Activated CD4-positive, alpha-beta memory T cell treated with anti-CD3 and anti-CD28 coated beads, Interleukin-2, amount 10 ng/mL, durations not matched to agents 7 days and 5 days (primary cell): ENCODE measurements at regions not wholly inside any gene's neighbourhood (a gene's known extent, or its start where the extent isn't known, plus 50 kb on each side); places are given as distances from the start of the nearest gene placed in this dataset.

Experiments used
- CTCF ChIA-PET: fragments of 350-600 bp; sonication (Branson Sonifier 250); formaldehyde crosslinking; loops from one replicate; lab custom pipeline; 2021; ENCODE audit warnings: antibody characterized with exemption, inconsistent platforms; lab: Charles Lee
- POLR2A ChIA-PET: fragments of 350-600 bp; sonication (Branson Sonifier 250); formaldehyde crosslinking; loops from one replicate; lab custom pipeline; 2021; ENCODE audit warnings: antibody characterized with exemption; lab: Charles Lee
- DNase-seq: peaks from one replicate; pipeline ENCODE4 v3.0.0-alpha.2; 2020
- H3K27ac Mint-ChIP-seq: one replicate; pipeline ENCODE4 v1.8.0; 2021; ENCODE audit warnings: mild to moderate bottlenecking, mixed read lengths
- H3K27me3 Mint-ChIP-seq: one replicate; pipeline ENCODE4 v1.8.0; 2021; ENCODE audit warnings: mixed read lengths
- H3K36me3 Mint-ChIP-seq: one replicate; pipeline ENCODE4 v1.8.0; 2021; ENCODE audit warnings: low read depth, mixed read lengths
- H3K4me1 Mint-ChIP-seq: one replicate; pipeline ENCODE4 v1.8.0; 2021; ENCODE audit warnings: mixed read lengths
- H3K4me3 Mint-ChIP-seq: one replicate; pipeline ENCODE4 v1.8.0; 2021; ENCODE audit warnings: mild to moderate bottlenecking, mixed read lengths
- H3K9me3 Mint-ChIP-seq: one replicate; pipeline ENCODE4 v1.8.0; 2021; ENCODE audit warnings: mixed read lengths

DNA sequence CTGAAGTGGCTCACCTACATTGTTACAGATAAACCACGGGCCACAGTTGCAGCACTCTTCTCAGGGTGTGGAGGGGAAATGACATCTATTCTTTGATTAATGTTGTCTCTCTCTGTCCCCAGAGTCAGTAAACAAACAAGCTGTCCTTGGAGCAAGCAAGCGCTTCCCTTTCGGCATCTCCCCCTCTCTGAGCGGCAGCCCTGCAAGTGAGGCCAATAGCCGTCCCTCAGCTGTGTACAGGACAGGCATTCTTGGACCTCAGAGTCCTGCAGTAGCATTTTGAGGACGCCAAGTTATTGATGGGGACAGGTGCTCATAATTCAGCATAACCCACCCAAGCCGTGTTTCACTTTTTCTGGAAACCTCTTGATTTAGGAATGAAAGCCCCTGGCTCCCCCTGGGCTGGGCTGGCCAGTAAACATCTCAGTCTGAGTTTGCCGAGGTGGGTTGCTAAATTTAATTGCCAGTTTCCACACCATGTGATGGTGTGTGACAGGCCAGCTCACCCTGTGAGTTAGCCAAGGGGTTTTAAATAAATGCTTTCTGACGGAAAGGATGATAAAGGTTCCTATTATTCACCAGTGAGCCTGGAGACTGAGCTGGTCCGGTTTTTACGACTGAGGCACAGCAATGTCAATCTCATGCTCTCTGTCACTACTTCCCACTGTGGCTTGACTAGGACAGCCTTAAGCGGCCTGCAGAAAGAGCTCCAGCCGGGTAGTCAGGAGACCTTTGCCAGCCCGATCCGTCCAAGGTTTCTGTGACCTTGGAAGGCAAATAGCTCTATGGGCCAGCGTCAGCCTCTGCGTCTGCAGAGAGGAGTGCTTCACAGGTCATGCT, 214.8 kb upstream of the RREB1 start:
- Mint-ChIP-seq H3K4me1 (no peaks in the 10 kb centered on the region), H3K4me3 (no peak overlapping the region), H3K9me3 (no peaks in the 10 kb centered on the region), H3K36me3 (no peaks in the 10 kb centered on the region), H3K27ac (no peak overlapping the region), H3K27me3 (peaks cover 12% of the 10 kb centered on the region)
- CTCF ChIA-PET: no interaction called here
- POLR2A ChIA-PET: no interaction called here
- DNase-seq: no peak

DNA sequence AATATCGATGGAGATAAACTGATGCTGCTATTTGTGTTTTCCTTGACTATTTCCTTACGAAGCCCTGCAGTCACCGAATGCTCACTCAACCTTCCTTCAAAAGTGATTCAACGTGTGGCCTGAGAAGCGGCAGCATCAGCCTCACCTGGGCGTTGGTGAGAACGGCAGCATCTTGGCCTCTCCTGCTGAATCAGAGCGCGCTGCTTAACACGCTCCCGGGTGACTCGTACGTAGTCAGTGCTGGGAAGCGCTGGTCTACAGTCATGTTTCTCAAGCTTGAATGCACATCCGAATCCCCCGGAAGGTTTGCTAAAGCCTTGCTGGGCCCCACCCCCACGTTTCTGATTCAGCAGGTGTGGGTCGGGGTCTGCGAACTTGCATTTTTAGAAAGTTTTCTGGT, 214.1 kb upstream of the RREB1 start:
- peaks cover 15% of the 10 kb centered on the region for H3K27me3 Mint-ChIP-seq
- no peak overlapping the region for H3K27ac Mint-ChIP-seq
- no peaks in the 10 kb centered on the region for H3K36me3 Mint-ChIP-seq
- no peak for DNase-seq
- ChIA-PET CTCF (no interaction called here), POLR2A (no interaction called here)
- no peaks in the 10 kb centered on the region for H3K4me1 Mint-ChIP-seq
- no peaks in the 10 kb centered on the region for H3K9me3 Mint-ChIP-seq
- no peak overlapping the region for H3K4me3 Mint-ChIP-seq

DNA sequence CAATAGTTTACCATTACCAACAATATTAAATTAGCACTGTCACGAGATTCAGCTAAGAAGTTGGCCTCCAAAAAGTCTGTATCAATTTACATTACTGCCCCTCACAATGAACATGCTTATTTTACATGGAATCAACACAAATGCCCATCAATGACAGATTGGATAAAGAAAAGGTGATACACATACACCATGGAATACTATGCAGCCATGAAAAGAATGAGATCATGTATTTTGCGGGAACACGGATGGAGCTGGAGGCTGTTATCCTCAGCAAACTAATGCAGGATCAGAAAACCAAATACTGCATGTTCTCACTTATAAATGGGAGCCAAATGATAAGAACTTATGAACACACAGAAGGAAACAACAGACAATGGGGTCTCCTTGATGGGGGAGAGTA, 211.8 kb upstream of the RREB1 start:
- POLR2A ChIA-PET: no interaction called here
- Mint-ChIP-seq H3K4me1 (no peaks in the 10 kb centered on the region), H3K27ac (no peak overlapping the region), H3K9me3 (no peaks in the 10 kb centered on the region), H3K4me3 (no peak overlapping the region), H3K27me3 (peaks cover 15% of the 10 kb centered on the region), H3K36me3 (no peaks in the 10 kb centered on the region)
- no peak for DNase-seq
- CTCF ChIA-PET: no interaction called here

DNA sequence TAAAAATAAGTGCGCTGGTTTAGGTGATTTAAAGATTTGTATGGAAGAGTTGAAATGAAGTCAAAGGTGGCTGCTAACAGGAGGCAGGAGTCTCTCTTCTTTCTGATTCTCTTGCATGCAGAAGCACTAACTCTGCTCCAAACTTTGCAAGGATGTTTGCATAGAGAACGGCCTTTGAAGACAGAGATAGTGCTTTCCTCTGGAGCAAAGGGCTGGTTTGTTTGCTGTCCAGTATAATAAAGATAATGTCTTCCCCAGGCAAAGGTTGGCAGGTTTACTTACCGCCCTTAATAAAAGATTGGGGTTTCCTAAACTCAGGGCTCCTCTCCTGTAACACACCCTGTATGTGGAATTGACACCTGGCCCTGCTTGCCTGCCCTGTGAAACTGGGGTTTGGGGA, 210.6 kb upstream of the RREB1 start:
- Mint-ChIP-seq H3K27me3 (peaks cover 15% of the 10 kb centered on the region), H3K4me1 (no peaks in the 10 kb centered on the region), H3K4me3 (no peak overlapping the region), H3K27ac (no peak overlapping the region), H3K9me3 (no peaks in the 10 kb centered on the region), H3K36me3 (no peaks in the 10 kb centered on the region)
- DNase-seq: no peak
- CTCF ChIA-PET: no interaction called here
- POLR2A ChIA-PET: no interaction called here

DNA sequence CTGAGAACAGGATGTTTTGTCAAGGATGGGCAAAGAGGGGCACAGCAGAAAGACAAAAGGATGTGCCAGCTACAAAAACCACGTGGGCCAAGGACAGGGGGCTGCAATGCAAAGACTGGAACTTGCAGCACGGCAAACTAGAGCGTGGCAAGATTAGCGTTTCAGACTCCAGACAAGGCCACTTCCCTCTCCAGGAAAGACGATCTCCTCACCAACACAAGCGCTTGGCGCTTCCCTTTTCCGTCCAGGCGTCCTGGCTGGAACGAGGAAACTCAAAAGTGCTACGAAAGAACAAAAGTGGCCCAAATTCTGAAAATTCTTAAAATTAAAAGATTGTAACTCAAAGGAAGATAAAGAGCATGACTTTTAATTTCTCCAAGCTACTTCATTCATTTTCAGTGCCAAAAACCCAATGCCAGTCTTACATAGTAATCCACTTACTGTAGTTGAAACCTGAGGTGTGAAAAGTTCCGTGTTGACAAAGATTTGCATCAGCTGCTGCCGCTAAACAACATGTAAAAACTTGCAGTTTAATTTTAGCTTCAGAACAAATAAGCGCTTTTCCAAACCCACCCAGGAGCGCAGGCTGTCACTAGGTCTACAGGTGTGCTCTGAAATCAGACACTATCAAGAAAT, 207.1 kb upstream of the RREB1 start:
- Mint-ChIP-seq H3K4me3 (no peak overlapping the region), H3K27me3 (peaks cover 31% of the 10 kb centered on the region), H3K4me1 (no peaks in the 10 kb centered on the region), H3K27ac (no peak overlapping the region), H3K9me3 (no peaks in the 10 kb centered on the region), H3K36me3 (no peaks in the 10 kb centered on the region)
- POLR2A ChIA-PET: no interaction called here
- CTCF ChIA-PET: no interaction called here
- no peak for DNase-seq

DNA sequence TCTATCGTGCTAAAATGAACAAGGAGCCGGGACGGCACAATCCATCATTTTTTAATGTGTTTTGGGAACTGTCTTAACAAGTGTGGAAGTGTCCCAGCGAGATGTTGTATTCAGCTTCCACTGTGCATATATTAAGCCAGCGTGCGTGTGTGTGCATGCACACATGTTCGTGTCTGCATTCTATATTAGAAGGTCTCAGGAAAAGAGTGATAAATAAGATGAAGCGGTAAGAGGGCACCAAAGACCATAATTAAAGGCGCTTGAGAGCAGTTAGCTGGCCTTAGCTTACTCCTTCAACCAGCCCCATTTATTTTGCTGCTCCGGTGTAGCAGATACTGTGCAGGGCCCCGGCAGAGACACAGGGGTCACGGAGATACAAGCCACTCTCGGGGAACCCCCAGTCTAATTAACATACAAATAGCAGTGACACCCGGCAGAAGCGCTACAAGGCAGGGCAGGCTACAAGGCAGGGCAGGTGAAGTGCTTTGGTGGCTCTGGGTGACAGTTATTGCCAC, 206.5 kb upstream of the RREB1 start:
- DNase-seq: no peak
- Mint-ChIP-seq H3K36me3 (no peaks in the 10 kb centered on the region), H3K27ac (no peak overlapping the region), H3K27me3 (peaks cover 30% of the 10 kb centered on the region), H3K4me3 (no peak overlapping the region), H3K9me3 (no peaks in the 10 kb centered on the region), H3K4me1 (no peaks in the 10 kb centered on the region)
- ChIA-PET CTCF (no interaction called here), POLR2A (no interaction called here)

DNA sequence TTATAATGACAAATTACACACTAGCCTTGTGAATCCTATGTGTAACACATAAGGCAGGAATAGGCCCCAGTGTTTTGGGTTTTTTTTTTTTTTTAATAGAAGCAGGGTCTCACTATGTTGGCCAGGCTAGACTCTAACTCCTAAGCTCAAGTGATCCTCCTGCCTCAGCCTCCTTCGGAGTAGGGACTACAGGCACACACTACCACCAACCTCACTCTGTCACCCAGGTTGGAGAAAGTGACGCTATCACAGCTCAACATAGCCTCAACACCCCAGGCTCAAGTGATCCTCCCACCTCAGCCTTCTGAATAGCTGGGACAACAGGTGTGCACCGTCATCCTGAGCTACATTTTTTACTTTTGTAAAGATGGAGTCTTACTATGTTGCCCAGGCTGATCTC, 205.8 kb upstream of the RREB1 start:
- DNase-seq: no peak
- Mint-ChIP-seq H3K27ac (no peak overlapping the region), H3K4me3 (no peak overlapping the region), H3K9me3 (no peaks in the 10 kb centered on the region), H3K36me3 (no peaks in the 10 kb centered on the region), H3K27me3 (peaks cover 34% of the 10 kb centered on the region), H3K4me1 (no peaks in the 10 kb centered on the region)
- ChIA-PET CTCF (no interaction called here), POLR2A (no interaction called here)

DNA sequence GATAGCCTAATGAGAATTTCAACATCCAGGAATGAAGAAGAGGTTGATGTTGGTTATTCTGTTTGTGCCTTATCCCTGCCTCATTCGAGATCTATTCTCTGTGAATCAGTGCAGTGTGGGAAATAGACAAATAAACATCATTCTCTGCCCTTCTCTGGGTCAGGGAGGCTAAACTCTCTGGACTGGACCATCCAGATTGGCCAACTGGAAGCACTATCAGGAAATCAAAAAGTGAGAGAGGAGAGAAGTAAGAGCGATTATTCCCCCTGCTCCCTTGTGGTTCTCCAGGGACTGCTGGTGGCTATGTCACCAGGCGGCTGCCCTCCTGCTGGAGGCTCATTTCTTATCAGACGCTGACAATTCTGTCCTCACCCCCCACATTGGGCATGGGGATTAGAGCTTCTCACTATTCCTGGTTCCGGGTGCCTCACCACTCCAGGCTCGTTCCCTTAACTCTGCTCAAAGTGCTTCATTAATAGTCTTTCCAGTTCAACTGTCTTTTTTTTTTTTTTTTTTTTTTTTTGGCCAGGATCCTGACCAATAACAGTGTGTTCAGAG, 201.7 kb upstream of the RREB1 start:
- CTCF ChIA-PET: no interaction called here
- POLR2A ChIA-PET: no interaction called here
- no peaks in the 10 kb centered on the region for H3K4me1 Mint-ChIP-seq
- peaks cover 36% of the 10 kb centered on the region for H3K27me3 Mint-ChIP-seq
- no peak overlapping the region for H3K4me3 Mint-ChIP-seq
- DNase-seq: no peak
- no peaks in the 10 kb centered on the region for H3K36me3 Mint-ChIP-seq
- no peaks in the 10 kb centered on the region for H3K9me3 Mint-ChIP-seq
- no peak overlapping the region for H3K27ac Mint-ChIP-seq

DNA sequence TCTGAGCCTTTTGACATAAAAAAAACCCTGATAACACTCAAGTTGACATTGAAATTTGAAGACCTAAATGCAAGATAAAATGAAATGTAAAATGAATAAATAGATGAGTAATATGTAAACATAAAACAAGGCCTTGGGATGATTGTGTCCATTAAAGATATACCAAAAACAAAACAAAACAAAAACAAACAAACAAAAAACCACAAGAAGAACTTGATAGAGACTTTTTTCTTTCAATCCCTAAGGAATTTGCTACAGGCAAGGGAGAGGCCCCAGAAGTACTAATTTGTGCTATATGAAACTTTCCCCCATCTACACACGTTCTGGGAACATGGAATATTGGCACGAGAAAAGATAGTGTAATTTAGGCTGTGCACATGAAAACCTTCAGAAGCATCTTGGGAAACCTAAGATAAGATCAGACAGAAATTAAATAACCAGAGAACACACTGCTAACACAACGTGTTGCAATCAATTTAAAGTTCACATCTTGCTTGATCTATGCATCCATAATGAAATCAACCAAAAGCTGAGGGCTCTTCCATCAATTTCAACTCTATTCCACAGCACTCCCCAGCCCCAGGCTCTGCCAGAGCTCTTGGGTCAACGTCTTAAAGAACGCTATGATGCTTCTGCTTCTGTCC, 201.1 kb upstream of the RREB1 start:
- no peak overlapping the region for H3K27ac Mint-ChIP-seq
- DNase-seq: no peak
- POLR2A ChIA-PET: no interaction called here
- CTCF ChIA-PET: no interaction called here
- H3K27me3 Mint-ChIP-seq: peaks cover 38% of the 10 kb centered on the region
- H3K4me1 Mint-ChIP-seq: no peaks in the 10 kb centered on the region
- no peaks in the 10 kb centered on the region for H3K9me3 Mint-ChIP-seq
- H3K4me3 Mint-ChIP-seq: no peak overlapping the region
- no peaks in the 10 kb centered on the region for H3K36me3 Mint-ChIP-seq

DNA sequence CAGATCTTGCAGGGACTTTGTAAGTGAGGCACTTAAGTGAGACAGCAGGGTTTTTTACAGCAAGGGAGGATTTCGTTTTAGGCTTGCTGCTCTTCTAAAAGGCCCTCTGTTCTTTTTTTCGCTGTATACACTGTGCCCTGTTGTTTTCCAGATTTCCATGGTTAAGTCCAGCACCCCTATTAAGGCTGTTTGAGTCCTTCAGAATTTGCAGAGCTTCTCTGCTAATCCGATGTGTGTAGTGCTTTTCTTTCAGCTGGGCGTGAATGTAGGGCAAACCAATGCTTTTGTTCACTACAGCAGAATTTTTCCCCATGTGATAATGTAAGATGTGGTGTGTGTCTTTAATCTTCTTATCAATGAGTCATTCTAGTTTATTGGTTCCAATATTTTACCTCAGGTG, 200.5 kb upstream of the RREB1 start:
- Mint-ChIP-seq H3K36me3 (no peaks in the 10 kb centered on the region), H3K27ac (no peak overlapping the region), H3K4me1 (no peaks in the 10 kb centered on the region), H3K27me3 (peaks cover 42% of the 10 kb centered on the region), H3K4me3 (no peak overlapping the region), H3K9me3 (no peaks in the 10 kb centered on the region)
- CTCF ChIA-PET: no interaction called here
- POLR2A ChIA-PET: no interaction called here
- DNase-seq: no peak

DNA sequence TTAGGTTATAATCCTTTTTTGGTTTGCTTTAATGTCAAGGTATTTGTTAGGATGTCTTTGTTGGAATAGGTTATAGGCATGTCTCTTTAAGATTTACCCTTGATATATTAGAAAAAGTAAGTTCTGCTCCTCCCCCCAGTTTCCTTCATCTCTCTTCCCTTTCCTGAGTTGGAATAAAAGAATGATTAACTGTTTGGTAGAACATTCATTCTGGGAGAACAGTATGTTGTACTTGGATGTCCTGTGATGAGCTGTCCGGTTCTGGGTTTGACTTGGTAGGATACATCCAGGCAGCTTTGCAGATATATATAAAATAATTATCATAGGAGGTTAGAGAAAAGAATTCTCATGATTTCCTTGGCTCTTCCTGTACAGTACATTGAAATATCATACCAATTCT, 199.6 kb upstream of the RREB1 start:
- POLR2A ChIA-PET: no interaction called here
- Mint-ChIP-seq H3K9me3 (no peaks in the 10 kb centered on the region), H3K27ac (no peak overlapping the region), H3K4me3 (no peak overlapping the region), H3K36me3 (no peaks in the 10 kb centered on the region), H3K27me3 (peaks cover 43% of the 10 kb centered on the region), H3K4me1 (no peaks in the 10 kb centered on the region)
- CTCF ChIA-PET: no interaction called here
- no peak for DNase-seq

DNA sequence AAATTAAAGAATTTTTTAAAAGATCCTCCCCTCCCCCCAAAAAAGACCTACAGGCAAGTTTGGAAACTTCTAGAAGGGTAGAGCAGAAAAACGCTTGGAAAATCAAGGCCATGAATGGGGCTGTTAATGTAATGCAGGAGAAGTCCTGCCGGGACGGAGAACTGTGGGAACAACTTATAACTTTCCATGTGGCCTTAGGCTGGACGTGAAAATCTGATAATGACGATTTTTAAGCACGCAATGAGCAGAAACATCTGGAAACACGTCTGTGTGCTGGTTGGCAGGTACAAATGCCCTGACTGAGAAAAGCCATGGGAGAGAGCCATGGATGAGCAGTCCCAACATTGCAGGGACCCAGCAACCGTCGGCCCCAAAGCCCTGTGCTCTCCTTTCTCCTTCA, 198.7 kb upstream of the RREB1 start:
- no peaks in the 10 kb centered on the region for H3K9me3 Mint-ChIP-seq
- H3K36me3 Mint-ChIP-seq: no peaks in the 10 kb centered on the region
- H3K27ac Mint-ChIP-seq: no peak overlapping the region
- no peak for DNase-seq
- ChIA-PET CTCF (no interaction called here), POLR2A (no interaction called here)
- H3K4me3 Mint-ChIP-seq: no peak overlapping the region
- H3K4me1 Mint-ChIP-seq: no peaks in the 10 kb centered on the region
- H3K27me3 Mint-ChIP-seq: peaks cover 44% of the 10 kb centered on the region

DNA sequence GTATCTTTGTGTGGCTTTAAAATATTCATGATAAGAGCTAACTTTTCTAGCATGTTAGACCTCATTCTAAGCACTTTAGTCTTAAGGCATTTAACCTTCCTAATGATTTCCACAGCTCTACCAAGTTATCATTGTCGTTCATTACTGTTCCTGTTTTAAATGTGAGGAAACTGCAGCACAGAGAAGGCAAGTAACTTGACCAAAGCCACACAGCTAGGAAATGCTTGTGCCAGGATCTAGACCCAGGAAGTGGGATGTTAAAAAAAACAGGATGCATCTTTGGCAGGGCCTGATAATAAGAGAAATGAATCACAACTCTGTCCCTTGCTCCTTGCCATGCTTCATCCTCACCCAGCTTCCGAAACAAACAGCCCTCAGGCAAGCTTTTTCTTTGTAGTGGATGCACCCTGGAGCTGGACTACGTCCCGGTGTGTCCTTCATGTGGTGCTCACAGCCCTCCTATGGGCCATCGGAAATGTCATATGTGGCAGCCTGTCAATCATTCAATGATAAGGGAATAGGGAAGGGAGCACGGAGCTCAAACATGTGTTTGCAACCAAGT, 196.9 kb upstream of the RREB1 start:
- POLR2A ChIA-PET: no interaction called here
- no peak for DNase-seq
- no peaks in the 10 kb centered on the region for H3K4me1 Mint-ChIP-seq
- no peaks in the 10 kb centered on the region for H3K36me3 Mint-ChIP-seq
- no peak overlapping the region for H3K4me3 Mint-ChIP-seq
- CTCF ChIA-PET: no interaction called here
- H3K9me3 Mint-ChIP-seq: no peaks in the 10 kb centered on the region
- H3K27ac Mint-ChIP-seq: no peak overlapping the region
- H3K27me3 Mint-ChIP-seq: peaks cover 39% of the 10 kb centered on the region
